Stimulated activated CD8-positive, alpha-beta memory T cell treated with anti-CD3 and anti-CD28 coated beads, Interleukin-15, amount 100 ng/mL, for 1 hour (primary cell): ENCODE measurements at regions not wholly inside any gene's neighbourhood (a gene's known extent, or its start where the extent isn't known, plus 50 kb on each side); places are given as distances from the start of the nearest gene placed in this dataset.
A peak's percentile ranks its signal among the peaks of the same experiment; 100 is the strongest.
"Not testable (repeated sequence)": the region's sequence is repeated elsewhere in the genome, so short reads cannot be mapped to it uniquely, and the experiment has no call there.

Experiments
- DNase-seq: peaks from one replicate; pipeline ENCODE4 v3.0.0-alpha.2; 2020; ENCODE audit warnings: low read depth

GRCh38 chr2:126952216-126952615, 53.5 kb downstream of the TEX51 start:
- no peak for DNase-seq

GRCh38 chr2:126953483-126953882, 54.8 kb downstream of the TEX51 start:
- DNase-seq = no peak

DNA sequence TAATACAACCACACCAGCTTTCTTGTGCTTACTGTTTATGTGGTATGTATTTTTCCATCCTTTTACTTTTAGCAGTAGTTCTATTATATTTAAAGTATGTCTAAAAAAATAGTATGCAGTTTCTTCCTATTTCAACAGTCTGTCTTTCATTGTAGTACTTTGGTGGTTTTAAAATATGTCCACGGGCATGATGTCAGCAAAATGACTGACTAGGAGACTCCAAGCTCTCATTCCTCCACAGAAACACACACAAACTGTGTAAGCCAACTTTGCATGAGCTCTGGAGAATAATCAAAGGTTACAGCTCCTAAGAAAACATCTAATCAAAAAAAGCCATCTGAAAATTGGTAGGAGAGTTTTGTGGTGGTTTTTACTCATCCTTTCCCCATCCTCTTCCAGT, 56.1 kb downstream of the TEX51 start:
- DNase-seq = no peak

GRCh38 chr2:126956773-126957172, 58.1 kb downstream of the TEX51 start:
- not testable (repeated sequence) for DNase-seq

- DNase-seq = no peak
Observed at GRCh38 chr2:126963390-126963789, 64.7 kb downstream of the TEX51 start.

DNA sequence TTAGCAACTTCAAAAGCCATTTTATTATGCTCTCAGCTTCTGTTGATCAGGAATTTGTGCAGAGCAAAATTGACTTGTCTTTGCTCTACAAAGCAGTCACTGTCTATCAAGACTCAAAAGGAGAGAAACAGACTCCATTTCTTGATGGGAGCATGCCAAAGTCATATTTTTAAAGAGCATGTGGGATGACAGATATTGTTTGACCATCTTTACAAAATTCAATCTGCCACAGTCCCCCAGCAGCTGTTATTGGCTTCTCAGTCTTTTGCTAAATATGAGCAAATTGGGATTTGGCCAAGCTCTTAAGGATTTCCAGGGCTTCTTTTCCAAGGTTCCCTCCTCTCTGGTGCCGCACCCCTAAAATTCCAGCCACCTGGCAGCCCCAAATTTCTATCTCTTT, 67.9 kb downstream of the TEX51 start:
- no peak for DNase-seq

DNA sequence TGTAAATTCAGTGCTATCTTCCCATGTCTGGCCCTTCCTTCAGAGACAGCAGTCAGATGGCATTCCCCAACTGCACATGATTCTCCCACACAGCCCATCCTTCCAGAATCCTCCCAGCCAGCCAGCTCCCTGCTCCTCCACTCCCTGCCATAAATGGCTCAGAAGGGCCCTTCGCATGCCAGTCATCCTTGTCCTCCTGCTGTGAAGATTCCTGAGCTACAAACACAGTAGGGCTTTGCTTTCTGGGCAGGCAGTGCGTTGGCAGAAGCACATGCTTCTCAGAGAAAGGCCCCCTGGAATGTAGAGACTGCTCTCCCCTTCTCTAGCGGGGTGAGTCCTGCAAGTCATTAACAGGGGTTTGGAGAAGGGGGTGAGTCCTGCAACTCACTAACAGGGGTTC, 71.9 kb downstream of the TEX51 start:
- DNase-seq = no peak

DNA sequence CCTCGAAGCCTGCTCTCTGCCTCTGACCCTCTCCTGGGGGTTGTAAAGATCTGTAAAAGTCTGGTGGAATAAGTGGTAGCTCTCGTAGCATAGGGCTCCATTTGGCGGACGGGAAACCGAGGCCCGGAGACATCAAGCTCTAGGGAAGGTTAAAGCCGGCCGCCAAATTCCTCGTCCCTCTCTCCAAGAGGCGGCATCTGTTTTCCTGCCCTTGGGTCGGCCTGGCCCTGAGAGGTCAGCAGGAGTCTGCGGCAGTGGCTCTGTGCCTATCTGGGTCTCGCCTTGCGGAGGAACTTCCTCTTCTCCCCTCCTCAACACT, 72.4 kb downstream of the TEX51 start:
- DNase-seq = no peak

GRCh38 chr2:126971481-126972278, 73.0 kb downstream of the TEX51 start:
- peak; percentile 32 for DNase-seq

GRCh38 chr2:126972279-126972626, 73.6 kb downstream of the TEX51 start:
- no peak for DNase-seq

DNA sequence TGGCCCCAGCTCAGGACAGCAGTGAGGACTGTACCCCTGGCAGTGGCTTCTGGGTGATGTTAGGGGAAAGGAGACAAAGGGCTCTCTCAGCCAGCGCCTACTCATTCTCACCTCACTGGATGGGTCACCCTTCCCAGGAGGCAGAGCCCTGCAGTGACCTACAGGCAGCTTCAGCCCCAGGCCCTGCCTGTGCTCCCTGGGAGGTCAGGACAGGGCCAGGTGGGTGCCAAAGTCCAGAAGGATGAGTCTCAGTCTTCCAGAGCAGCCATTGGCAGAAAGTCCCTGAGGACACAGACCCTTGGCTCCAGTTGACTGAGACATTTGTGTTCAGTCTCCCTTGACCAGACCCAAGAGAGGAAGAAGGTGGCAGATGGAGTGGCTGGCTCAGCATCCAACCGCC, 75.1 kb downstream of the TEX51 start:
- DNase-seq = no peak

- DNase-seq = no peak
Observed at GRCh38 chr2:126975671-126976655, 77.3 kb downstream of the TEX51 start.

DNA sequence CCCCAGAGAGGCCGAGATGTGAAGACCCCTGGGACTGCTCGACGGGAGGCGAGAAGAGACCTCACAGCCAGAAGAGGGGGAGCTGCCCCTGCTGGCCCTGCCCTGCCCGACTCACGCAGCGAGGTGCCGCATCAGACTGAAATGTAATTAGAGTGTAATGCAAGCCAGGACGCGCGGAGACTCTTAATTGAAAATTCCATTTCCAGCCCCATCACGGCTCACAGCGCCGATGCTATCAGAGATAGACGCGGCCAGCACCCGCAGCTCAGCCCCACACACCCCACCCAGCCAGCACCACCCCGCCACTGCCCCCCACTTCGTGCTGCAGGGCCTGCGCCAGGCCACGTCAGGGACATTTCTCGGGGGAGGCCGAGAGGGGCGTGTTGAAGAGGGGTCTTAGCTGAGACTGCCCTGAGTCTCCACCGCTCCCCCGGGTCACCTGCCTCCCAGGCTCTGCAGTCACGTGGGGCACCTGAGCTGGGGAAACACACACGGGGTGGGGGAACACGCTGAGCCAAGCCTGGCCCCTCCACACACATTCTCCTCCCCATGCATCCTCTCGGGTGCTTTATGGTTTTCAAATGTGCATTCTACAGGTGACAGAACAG, 78.1 kb downstream of the TEX51 start:
- no peak for DNase-seq

- DNase-seq = no peak
Observed at GRCh38 chr2:126978333-126978732, 79.6 kb downstream of the TEX51 start.

DNA sequence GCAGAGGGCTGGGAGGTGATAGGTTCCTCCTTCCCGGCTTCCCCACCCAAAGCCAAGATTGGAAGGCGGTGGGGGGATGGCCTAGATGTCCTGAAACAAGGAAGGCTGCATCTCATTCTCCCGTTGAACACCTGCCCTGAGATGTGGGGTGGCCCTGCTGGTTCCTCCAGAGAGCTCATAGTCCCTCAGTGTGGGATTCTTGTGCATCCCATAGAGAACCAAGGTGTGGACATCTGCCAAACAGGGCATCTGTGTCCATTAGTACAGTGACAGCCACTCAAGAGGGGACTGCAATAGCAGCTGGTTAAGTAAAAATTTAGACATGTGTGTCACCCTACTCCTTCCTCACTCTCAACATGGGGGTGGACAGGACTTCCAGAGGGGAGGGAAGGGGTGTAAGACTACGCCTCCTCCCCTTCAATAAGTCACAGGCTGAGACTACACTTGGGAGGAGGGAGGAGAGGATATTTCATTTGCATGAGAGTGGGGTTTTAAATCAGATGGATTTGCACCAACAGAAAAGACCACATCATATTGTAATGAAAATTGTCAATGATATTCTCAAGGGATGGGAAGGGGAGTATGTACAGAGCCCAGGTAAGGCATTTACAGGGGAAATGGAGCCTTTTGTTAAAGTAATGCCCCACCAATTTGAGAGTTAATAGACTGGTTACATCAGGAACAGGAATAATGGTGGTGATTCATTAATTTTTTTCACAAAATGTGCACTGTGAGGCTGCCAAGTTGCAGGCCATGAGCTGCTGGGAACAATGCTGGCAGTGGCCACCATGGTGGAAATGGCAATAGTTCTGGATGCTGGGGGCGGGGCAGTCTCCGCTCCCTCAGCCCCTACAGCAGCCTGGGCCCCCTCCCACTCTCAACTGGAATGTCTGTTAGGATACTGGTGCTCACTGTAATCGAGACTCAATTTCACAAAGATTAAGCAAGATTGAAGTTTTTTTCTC, 80.6 kb downstream of the TEX51 start:
- DNase-seq = no peak

DNA sequence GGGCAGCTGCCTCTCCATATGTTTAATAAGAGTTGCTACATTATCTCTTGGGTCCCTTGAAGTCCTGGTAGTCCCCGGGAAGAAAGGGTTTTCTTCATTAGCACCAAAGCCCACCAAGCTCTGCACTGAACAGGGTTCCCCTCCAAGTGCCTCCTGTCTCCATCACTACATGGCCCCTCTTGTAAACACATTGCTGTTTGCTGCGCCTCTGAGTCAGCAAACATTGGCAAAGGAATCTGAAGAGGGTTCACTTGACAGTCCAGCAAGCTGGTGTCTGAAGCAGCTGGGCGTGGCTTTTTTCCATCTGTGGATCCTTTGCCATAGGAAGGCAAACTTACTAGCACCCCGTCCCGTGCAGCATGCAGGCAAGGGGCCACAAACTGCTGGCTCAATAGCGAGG, 82.8 kb downstream of the TEX51 start:
- no peak for DNase-seq

- DNase-seq = no peak
Observed at GRCh38 chr2:126982935-126983334, 84.2 kb downstream of the TEX51 start.

DNA sequence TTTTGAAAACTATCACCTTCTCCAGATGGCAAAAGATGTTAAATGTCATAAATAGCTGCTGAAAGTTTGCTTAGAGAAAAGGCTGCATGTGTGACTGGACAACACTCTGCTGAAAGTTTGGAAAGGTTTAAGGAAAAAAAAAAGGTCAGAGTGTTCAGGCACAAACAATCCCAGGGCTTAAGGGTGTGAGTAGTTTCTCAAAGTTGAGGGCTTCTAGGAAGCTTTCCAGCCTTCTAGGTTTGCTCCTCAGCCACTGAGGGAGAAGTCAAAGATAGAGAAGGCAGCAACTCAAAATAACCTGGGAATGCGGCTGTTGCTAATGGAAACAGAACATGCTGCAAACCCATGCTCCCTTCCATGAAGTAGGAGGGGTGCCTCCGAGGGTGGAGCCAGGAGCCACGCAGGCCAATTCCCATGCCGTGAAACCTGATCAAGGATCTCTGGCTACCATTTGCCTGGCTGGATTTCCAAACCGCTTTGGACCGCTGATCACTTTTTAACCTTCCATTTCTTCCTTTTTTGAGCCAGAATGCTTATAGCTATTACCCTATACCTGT, 88.0 kb downstream of the TEX51 start:
- no peak for DNase-seq

GRCh38 chr2:126988482-126988881, 89.8 kb downstream of the TEX51 start:
- DNase-seq = no peak

DNA sequence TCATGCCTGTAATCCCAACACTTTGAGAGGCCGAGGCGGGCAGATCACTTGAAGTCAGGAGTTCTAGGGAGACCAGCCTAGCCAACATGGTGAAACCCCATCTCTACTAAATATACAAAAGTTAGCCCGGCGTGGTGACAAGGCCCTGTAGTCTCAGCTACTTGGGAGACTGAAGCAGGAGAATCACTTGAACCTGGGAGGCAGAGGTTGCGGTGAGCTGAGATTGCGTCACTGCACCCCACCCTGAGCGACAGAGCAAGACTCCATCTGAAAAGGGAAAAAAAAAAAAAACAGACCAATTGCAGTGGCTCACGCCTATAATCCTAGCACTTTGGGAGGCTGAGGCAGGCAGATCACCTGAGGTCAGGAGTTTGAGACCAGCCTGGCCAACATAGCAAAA, 90.4 kb downstream of the TEX51 start:
- not testable (repeated sequence) for DNase-seq

DNA sequence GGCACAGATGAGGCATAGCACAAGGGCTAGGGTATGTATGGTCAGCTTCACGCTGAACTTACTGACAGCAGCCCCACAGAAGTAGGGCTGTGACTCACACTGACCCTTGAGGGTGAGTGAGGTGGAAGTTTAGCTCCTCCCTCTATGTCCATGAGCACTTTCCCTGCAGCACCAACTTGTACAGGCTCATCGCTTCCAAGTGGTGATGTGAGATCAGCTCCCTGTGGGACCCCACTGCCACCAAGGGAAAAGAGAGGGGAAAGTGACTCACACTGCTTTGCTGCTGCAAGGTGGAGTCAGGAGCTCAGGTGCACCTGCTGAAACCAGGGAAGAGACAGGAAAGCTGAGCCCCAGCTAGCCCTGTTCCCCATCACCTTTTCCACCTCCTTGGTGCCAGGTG, 91.5 kb downstream of the TEX51 start:
- no peak for DNase-seq
